Central memory CD8-positive, alpha-beta T cell (primary cell): ENCODE measurements at regions not wholly inside any gene's neighbourhood (a gene's known extent, or its start where the extent isn't known, plus 50 kb on each side); places are given as distances from the start of the nearest gene placed in this dataset.

Source experiments
- ATAC-seq: fragments of 150-1000 bp; cut with Tn5 transposase; replicated peaks from 2 replicates; pipeline ENCODE4 v1.10.0; 2022; ENCODE audit warnings: mild to moderate bottlenecking, moderate FRiP score, moderate number of reproducible peaks; ENCODE audit not compliant: poor library complexity, severe bottlenecking; ENCODE audit errors: extremely low read depth
- DNase-seq, 2 donors: peaks; one replicate each; pipeline ENCODE4 v3.0.0; 2021; ENCODE audit warnings: low spot score in 2 of 2
- H3K27ac Mint-ChIP-seq: one replicate; pipeline ENCODE4 v1.8.0; 2022; ENCODE audit warnings: low read depth, mild to moderate bottlenecking, moderate library complexity, mixed read lengths
- H3K27me3 Mint-ChIP-seq: one replicate; pipeline ENCODE4 v1.8.0; 2022; ENCODE audit warnings: mixed read lengths
- H3K36me3 Mint-ChIP-seq: one replicate; pipeline ENCODE4 v1.8.0; 2022; ENCODE audit warnings: mild to moderate bottlenecking, moderate library complexity, mixed read lengths; ENCODE audit not compliant: insufficient read depth
- H3K4me1 Mint-ChIP-seq: one replicate; pipeline ENCODE4 v1.8.0; 2022; ENCODE audit warnings: mixed read lengths
- H3K4me3 Mint-ChIP-seq: one replicate; pipeline ENCODE4 v1.8.0; 2022; ENCODE audit warnings: mild to moderate bottlenecking, moderate library complexity, mixed read lengths
- H3K9me3 Mint-ChIP-seq: one replicate; pipeline ENCODE4 v1.8.0; 2022; ENCODE audit warnings: mixed read lengths

- no peaks in the 10 kb centered on the region for H3K4me1 Mint-ChIP-seq
- H3K9me3 Mint-ChIP-seq: peaks cover 16% of the 10 kb centered on the region
- ATAC-seq: no peak
- no peak overlapping the region for H3K4me3 Mint-ChIP-seq
- no peaks in the 10 kb centered on the region for H3K27me3 Mint-ChIP-seq
- H3K36me3 Mint-ChIP-seq: no peaks in the 10 kb centered on the region
- DNase-seq: no peak
- no peak overlapping the region for H3K27ac Mint-ChIP-seq
Measured at GRCh38 chr5:114565139-114565538, 203.3 kb downstream of the KCNN2 start.

- ATAC-seq (no peak), DNase-seq (no peak)
- Mint-ChIP-seq H3K27ac (no peak overlapping the region), H3K36me3 (no peaks in the 10 kb centered on the region), H3K4me3 (no peak overlapping the region), H3K9me3 (peaks cover 11% of the 10 kb centered on the region), H3K4me1 (no peaks in the 10 kb centered on the region), H3K27me3 (no peaks in the 10 kb centered on the region)
Measured at GRCh38 chr5:114561415-114561814, 199.5 kb downstream of the KCNN2 start.
